Sigmoid colon (tissue), 4 donors: ENCODE measurements at regions not wholly inside any gene's neighbourhood (a gene's known extent, or its start where the extent isn't known, plus 50 kb on each side); places are given as distances from the start of the nearest gene placed in this dataset.

Experiments
- CTCF ChIP-seq, 4 experiments: fragments of 450-650 bp in 3 of 4; fragments of 200-600 bp in 1 of 4; IDR thresholded peaks; one replicate each; pipeline ENCODE4 v1.5.1; 2016 to 2019; ENCODE audit warnings: antibody characterized with exemption in 4 of 4, mild to moderate bottlenecking in 3 of 4, moderate library complexity in 2 of 4
- EP300 ChIP-seq, 4 donors: sonication (generic); formaldehyde crosslinking; IDR thresholded peaks; one replicate each; pipeline ENCODE4 v1.6.1; 2017; ENCODE audit warnings: antibody characterized with exemption in 4 of 4
- POLR2A ChIP-seq, 2 donors: fragments of 450-650 bp; IDR thresholded peaks; one replicate each; pipeline ENCODE4 v1.6.1; 2016; ENCODE audit warnings: antibody characterized with exemption in 2 of 2, mild to moderate bottlenecking in 2 of 2, moderate library complexity in 2 of 2

GRCh38 chr13:29964181-29964845 is 113.9 kb upstream of the UBL3 start:
- TF ChIP-seq EP300 (IDR thresholded peaks at IDR 0.05) (no peak), CTCF (IDR thresholded peaks at IDR 0.05) (no peak), POLR2A (IDR thresholded peaks at IDR 0.05) (no peak)
